LNCaP clone FGC (cell line): ENCODE measurements at regions not wholly inside any gene's neighbourhood (a gene's known extent, or its start where the extent isn't known, plus 50 kb on each side); places are given as distances from the start of the nearest gene placed in this dataset.

Experiments used
- DNase-seq: peaks from one replicate; pipeline ENCODE4 v3.0.0-alpha.2; 2011; ENCODE audit warnings: low read depth
- H3K4me3 ChIP-seq: 2 replicates; pipeline ENCODE4 v1.5.1; 2011; ENCODE audit warnings: mild to moderate bottlenecking, low read depth, low read length, control low read depth
- CTCF ChIP-seq: IDR thresholded peaks from 2 replicates; pipeline ENCODE4 v1.5.1; 2012; ENCODE audit warnings: mild to moderate bottlenecking; ENCODE audit not compliant: control insufficient read depth, insufficient read depth; ENCODE audit errors: extremely low read depth

GRCh38 chr5:52657247-52657645 lies 130.5 kb upstream of the ITGA1 start:
- DNase-seq, result peak; percentile 38
- TF ChIP-seq CTCF, result peak; percentile 47

GRCh38 chr5:52658246-52658645 lies 129.5 kb upstream of the ITGA1 start:
- no peak overlapping the region for H3K4me3 ChIP-seq
- no peak for TF ChIP-seq CTCF
- no peak for DNase-seq

More at GRCh38 chr5:52657247-52657645, 130.5 kb upstream of the ITGA1 start:
- no peak overlapping the region for H3K4me3 ChIP-seq

- no peak for TF ChIP-seq CTCF
- DNase-seq, result no peak
- H3K4me3 ChIP-seq, result no peak overlapping the region
These were observed 127.1 kb upstream of the ITGA1 start for GRCh38 chr5:52660621-52661020.

GRCh38 chr5:52661903-52662595 lies 125.7 kb upstream of the ITGA1 start:
- TF ChIP-seq CTCF, result no peak
- H3K4me3 ChIP-seq, result no peak overlapping the region
- no peak for DNase-seq

- H3K4me3 ChIP-seq, result no peak overlapping the region
- no peak for DNase-seq
- TF ChIP-seq CTCF, result no peak
These were observed 122.2 kb upstream of the ITGA1 start for GRCh38 chr5:52665559-52665958.

GRCh38 chr5:52668139-52668538 lies 119.6 kb upstream of the ITGA1 start:
- no peak for DNase-seq
- no peak overlapping the region for H3K4me3 ChIP-seq
- TF ChIP-seq CTCF, result no peak
